T1000 (cell line): ENCODE measurements at regions not wholly inside any gene's neighbourhood (a gene's known extent, or its start where the extent isn't known, plus 50 kb on each side); places are given as distances from the start of the nearest gene placed in this dataset.

ENCODE experiments used
- DNase-seq: peaks from one replicate; lab custom pipeline; 2025; ENCODE audit warnings: mixed read lengths; lab: John Stamatoyannopoulos, UW

DNA sequence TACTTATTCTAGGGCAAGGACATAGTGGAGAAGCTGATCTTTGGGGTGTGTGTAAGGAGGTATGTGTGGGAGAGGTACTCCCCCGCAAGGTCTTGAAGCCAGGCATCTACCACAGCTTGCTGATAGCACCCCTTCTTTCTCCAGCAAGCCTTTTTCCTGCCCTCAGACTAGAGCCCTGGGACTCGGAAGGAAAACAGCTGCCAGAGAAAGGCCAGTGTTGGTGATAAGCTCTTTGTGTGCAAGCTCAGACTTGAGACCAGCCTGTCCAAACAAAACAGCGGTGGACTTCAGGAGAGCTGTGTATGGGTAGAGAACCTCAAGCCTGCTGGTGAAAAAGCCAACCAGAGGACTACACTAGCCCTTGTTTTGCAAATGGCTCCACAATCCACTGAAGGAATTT, 1028.6 kb downstream of the MCTP2 start:
- no peak for DNase-seq

DNA sequence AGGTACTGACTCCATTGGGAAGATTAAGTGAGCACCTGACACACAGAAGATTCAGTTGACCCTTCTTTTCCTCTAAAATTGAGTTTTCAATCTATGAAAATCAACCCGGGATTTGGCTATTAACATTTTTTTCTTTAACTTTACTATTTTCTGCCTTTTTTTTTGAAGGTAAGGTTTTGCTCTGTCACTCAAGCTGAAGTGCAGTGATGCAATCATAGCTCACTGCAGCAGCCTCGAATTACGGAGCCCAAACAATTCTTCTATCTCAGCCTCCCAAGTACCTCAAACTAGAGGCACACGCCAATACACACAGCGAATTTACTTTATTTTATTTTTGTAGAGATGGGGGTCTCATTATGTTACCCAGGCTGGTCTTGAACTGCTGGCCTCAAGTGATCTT, 1029.5 kb downstream of the MCTP2 start:
- DNase-seq, result no peak

DNA sequence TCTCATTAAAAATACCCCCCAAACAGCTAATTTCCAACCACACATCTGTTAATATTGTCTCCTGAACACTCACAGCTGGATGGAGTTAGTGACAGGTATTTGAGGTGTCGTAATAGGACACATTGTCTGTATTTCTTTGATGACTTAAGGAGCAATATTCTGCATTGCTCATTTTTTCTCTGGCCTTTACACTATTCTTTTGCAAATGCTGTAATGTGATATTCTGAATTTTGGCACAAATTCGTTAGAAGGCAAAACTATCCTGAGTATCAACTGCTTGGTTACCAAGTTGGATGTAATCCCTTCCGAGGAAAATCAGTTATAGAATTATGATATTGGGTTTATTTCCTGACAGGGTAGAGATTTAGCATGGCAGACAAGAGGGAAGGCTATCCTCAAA, 1030.2 kb downstream of the MCTP2 start:
- DNase-seq, result no peak

DNA sequence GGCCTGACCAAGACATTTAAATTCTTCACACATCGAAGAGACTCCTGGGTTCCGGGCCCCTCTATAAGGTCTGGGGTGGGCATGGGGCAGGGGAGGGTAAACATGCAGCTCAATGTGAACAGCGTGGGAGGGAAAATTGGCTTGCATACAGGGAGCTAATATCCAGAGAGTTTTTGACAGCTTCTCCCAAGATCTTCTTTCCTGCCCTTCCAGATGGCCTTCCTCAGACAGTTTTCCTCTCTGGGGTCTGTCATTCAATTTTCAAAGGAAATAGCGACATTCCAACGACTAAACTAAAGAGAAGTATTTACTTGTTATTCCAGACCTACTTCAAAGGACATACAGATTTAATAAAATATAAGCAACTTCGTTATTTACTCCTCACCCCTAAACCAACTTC, 1030.6 kb downstream of the MCTP2 start:
- no peak for DNase-seq

DNA sequence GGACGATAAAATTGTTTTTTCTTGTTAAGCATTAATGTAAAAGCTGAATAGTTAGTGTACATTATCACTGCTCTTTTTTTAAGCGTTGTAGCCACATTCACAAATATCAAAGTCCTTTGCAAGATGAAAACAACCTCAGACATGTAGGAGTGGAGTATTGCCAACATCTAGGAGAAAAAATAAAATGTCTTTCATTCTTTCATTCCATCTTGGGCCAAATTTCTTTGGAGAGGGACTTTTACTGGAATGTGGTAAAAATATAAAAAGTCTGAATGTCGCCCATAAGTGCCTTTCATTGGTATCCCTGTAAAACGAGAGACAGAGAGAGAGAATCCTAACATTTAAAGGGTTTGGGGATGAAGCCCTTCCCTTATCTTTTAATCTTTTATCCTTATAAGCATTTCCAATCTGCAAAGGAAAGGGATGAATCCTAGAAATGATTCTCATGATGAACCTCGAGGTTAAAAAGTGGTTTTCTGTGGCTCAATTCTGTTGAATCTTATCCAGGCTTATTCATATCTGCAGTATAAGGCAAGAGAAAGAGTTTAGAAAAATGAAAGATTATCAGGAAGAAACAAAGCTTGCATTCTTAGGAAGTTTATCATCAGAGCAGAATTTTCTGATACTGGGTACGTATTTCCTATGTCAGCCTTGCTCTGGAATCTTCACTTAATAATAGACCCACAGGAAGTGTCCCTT, 1031.7 kb downstream of the MCTP2 start:
- DNase-seq, result no peak

DNA sequence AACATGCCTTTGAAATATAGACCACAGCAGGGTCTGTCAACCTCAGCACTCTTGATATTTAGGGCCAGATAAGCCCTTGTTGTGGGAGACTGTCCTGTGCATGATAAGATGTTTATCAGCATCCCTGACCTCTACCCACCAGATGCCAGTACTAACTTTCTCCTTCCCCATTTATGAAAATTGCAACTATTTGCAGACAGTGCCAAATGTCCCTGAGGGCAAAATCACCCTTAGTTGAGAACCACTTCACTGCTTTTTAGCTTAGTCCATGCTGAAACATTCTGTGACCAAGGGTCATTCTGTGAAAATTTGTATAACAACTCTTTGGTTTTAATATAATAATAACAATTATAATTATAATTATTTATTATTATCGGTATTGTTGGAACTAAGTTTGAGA, 1032.4 kb downstream of the MCTP2 start:
- DNase-seq, result no peak

DNA sequence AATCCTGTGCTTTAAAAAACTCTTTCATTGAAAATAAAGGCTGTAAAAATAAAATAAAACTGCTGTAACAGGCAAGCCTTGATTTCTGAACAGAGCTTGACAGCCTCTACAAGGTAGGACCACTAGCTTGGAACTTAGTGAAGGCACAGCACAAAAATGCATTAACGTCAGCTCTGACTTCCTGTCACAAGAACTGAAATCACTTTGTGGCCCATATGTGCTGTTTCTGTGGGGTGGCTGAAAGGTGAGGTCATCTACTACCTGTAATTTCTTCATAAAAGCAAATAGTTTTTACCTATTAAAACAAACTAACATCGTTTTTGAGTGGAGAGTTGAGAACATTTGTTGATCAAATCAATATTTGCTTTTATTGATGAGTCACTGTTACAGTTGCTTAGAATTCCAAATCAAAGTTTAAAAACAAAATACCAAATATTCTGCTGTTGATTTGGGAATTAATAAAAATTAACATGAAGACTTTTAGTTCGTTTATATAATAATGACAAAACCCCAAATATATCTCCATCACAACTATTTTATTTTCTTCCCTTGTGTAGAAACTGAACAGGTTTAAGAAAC, 1034.1 kb downstream of the MCTP2 start:
- DNase-seq, result no peak

DNA sequence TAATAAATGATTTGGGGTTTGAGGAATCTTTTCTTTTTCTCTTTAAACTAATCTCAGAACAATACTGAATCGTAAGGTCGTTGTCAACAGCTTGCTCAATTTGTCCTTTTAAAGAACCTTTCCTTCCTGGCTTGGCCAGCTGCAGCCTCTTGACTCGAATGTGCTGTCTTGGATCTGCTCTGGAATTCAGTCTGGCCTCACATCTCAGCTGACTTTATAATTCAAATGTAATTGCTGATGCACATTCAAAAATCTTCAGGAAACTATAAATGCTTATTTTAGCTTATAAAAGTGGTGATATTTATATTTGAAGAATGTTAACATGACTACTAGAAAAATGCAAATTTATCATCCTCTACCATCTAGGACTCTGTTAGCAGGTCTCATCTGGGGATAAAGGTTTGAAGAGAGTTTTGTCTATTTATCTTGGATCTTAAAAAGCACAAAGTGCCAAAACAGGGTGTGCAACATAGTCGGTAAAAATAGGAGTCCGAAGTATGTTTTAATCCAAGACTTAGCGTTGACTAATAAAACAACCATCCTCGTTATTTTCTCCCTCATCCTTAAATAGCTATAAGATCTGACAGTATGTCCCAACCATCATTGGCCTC, 1035.2 kb downstream of the MCTP2 start:
- DNase-seq, result no peak

DNA sequence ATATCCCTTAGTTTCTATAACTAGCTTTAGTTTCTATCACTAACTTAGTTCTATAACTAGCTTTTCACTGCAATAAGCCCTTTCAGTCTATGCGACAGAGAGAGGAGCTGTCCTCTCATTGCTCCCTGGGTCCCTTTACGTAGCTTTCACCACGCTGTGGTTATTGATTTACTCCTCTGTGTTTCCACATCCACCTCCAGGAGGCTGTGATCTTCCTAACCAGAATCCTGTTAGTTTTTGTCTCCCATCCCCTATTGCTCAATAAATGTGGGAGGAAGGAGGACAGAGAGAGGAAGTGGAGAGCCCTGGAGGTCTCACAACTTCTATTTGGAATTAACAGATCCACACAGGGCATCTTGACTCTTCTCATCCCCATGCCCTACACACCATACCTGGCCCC, 1036.1 kb downstream of the MCTP2 start:
- no peak for DNase-seq

DNA sequence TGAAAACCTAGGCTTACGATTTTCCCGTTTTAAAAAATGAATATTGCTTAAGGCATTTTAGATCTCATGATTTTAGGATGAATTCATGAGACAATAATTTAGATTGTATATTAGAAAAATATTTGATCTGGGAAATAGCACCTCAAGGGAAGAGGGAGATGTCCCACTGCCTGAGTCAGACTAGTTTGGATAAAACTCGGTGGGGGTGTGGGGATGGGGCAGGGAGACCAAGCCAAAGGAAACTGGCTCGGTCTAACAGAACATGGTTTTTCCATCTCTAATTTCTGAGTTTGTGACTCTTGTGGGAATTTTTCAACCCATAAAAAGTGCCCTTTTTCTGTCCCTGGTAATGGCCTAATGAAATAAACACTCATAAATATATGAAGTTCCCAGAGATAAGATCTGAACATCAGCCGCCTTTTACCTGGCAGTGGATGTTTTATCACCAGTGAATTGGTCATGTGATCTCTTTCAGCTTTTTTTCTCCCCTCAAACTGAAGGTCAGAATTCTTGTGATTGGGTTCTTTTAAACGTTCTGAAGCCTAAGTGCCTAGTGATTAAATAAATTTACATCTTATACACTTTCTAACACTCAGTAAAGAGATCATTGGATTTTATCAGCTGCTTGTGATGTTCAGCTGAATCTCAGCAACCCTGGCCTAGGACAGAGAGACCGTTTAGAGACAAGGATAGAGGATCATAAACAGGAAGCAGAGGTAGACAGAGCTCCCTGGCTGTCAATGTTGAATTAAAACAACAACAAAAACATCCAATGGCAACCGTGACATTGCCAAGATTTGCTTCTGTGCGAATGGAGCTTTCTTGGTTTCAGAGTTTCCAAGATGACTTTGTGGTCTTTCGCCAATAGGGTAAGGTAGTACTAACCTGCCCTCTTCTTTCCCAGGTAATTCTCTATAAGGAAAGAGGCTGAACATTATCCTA, 1038.2 kb downstream of the MCTP2 start:
- no peak for DNase-seq

DNA sequence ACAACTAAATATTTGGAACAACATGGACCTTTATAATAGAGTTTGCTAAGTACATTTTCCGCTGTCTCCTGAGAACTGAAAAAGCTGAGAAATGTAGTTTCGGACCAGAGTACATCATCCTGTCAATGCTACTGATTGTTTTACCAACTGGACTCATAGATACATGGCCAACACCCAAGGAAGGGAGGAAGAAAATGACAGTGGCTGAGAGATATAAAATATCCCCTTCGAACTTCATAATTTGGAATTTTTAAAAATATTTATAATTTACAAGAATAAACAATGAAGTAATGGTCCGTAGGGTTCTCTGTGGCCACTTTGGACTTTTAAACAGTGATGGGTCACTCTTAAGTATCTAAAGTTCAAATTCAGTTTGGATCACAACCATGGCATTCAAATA, 1042.7 kb downstream of the MCTP2 start:
- DNase-seq, result no peak

DNA sequence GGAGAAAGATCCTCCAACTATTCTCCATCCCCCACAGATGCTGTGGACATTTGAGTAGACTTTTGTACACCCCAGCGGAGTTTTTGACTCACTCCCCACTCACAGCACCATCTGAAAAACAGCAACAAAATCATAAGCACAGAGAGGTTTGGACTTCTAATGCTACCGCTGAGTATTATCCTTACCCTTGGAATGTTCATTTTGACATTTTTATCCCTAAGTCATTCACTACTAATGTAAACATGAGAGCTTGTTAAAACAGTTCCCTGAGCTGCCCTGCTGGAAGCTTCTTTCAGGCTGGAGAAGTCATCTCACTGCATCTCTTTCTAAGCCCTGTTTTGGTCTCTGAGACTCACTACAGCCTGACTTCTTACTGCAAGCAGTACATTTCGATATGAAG, 1045.9 kb downstream of the MCTP2 start:
- DNase-seq, result peak; percentile 22

DNA sequence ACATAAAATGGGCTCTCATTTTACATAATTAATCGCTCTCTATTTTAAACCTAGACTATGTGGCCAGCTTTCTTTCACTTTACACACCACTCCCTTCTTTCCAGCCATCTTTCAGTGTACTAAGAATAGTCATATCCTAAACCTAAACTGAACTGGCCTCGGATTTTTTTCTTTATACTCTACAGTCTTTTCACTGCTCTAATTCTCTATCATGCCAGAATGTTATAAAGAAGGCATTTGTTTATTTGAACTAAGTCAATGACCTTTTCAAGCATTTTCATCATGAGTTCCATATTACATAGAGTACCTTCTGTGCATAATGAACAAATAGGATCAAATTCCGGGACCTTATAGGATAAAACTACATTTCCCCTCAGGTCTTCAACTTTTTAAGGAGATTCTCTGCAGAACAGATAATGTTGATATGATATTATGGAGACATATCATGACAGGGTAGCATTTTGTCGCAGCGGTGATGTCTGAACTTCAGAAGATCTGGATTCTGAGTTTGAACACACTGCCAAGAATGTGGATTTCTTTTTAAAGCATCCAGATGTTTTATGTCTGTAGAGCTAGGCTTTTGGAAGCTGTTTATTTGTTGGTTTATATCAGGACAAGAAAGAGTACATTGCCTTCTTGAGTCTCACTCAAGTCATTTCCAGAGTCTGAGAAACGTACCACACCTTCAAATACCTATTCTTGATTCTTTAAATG, 1047.3 kb downstream of the MCTP2 start:
- no peak for DNase-seq

DNA sequence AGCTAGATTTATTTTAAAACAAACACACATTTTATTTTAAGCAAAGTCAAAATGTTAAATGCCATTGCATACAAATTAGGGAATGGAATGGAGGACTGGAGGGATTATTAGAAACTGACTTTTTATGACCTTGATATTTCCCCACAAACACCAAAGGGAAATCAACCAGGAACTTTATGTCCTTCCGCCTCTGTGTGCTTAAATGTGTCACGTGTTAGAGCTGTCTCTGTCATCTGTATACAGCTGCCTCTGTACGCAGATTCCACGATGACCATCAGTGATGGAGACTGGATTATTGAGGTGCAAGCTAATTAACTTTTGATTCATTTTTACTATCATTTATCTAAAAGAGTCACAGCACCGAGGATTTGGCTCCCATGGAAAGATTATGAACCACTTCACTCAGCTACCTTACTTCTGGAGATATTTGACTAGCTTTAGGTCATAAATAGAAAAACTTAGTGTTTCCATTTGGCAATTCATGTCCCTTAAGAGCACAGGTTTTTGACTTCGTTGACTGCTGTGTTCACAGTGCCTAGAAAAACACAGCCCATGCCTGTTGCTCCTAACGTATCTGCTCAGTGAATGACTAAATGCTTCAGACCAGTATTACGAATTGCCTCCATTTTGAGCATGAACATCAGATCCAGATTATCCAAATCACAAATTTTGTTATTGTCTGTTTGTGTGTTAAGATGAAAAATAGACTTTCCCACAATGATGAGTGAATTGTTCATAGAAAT, 1048.1 kb downstream of the MCTP2 start:
- DNase-seq, result no peak

DNA sequence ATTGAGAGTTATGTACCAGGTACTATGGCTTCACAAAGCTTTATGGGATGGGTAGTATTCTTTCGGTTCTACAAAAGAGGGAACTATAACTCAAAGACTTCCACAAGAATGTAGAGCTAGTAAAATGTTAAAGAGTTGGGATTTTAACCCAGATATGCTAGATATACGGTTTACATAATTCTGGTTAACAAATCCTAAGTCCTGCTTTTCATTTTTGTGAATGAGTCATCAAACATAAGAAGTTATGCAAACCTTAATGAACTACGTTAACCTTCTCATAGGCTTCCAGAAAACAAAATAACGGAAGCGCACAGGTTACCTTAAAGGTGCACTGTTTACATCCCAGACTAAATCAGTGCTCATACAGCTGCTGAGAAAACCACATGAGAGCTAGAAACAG, 1049.3 kb downstream of the MCTP2 start:
- DNase-seq, result no peak

DNA sequence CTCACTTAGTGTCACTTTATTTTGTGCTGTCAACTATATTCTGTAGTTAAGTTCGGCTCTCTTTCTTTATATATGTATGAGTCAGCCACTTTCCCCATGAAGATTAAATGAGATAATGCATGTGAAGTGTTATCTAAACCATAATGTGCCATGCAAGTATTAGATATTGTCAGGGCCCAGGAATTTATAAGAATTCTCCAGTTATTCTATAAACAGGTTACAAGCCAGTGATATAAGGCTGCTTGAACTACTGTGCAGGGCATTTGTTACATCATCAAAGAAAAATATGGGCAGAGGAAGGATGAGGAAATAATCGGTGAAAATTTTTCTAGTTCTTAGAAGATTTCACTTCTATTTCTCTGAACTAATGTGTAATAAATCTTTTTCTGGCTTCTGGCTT, 1049.0 kb upstream of the NR2F2 start:
- no peak for DNase-seq

DNA sequence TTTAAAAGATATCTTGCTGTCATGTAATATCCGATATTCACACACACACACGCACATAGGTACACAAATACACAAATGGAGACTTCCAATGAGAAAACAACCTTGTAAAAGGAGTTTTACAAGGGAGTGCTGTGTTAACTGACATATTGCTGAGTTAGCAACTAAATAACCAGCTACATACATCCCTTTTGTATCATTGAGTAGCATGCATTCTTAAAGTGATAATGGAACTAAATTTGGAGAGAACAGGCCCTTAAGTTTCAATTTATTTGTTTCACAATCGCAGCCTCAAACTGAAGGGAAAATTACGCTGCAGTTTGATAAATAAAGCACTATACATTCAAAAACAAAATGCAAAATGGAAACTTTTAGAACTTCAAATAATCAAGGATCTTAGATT, 1046.0 kb upstream of the NR2F2 start:
- DNase-seq, result no peak

DNA sequence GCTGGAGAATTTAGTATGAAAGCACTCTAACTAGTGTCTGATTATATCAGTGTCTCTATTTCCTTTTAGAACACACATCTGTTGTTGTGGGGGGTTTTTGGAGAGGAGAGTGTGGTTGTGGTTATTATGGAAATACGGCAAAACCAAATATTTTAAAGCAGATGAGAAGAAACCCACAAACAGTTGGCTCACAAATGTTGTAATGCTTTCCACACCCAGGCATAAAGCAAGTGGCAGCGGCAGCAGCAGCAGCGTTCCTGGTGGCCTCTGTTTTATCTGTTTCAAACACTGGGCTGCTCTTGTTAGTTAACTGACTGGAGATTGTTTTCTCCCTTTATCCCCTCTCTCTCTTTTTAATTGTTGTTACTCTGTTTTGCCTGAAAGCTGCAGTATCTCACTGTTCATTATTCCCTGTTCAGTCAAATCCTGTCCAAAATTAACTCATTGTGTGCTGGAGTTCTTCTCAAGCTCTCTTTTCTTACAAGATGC, 1045.5 kb upstream of the NR2F2 start:
- no peak for DNase-seq

DNA sequence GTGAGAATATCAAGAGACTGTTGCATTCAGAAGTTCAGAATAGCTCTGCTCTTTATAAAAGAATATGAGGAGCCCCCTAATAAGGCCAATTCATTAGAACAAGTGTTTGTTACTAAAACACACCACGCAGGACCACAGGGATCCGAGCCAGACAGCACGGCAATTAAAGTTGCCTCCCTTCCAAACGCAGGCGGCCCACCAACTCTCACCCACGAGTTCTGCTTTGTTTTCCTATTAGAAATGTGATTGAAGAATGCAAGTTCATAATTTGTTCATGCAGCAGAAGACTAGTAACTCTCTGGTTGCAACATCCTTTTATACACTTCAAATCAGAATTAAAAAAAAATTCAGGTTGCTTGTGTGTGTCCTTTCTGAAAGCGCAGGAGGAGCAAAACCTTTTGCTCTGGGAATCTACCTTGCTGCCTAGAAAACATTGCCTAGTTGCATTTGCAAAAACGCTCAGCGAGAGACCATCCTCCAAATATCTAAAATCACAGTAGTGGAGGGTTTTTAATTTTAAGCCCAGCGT, 1044.1 kb upstream of the NR2F2 start:
- DNase-seq, result no peak

DNA sequence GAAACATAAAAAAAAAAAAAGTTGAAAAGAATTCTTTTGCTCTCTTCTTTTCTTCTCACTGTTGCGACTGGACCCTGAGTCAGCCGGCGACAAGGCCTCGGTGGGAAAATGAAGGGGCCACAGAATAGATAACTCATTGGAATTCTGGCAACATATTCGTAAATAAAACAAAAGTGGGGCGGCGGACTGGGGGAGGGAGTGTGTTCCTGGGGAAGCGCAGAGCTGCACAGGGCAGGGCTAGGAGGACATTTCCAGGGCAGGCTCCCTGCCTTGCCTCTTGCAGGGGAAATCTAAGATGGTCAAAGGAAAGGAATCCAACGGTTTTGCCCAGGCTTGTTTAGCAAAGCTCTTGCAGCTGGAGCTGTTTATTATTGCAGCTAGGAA, 1042.8 kb upstream of the NR2F2 start:
- no peak for DNase-seq

DNA sequence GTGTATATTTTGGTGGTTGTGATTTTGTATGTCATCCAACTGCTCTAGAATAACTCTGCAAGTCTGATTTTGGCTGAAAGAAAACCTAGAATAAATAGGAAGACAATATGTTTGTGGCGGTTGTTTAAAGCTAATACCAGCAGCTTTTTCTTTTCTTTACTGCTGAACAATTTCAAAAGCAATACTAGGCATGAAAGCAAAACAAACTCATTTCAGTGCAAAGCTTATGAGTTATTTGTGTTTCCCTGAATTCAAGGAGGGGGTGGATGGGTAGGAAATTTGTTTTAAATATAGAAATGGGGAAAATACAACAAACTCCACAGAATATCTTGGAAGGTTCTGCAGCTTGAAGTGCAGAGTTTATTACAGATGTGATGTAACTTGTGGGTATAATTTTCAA, 1041.9 kb upstream of the NR2F2 start:
- DNase-seq, result no peak
